HCT116 (cell line): ENCODE measurements at regions not wholly inside any gene's neighbourhood (a gene's known extent, or its start where the extent isn't known, plus 50 kb on each side); places are given as distances from the start of the nearest gene placed in this dataset.

Experiments used
- ATAC-seq: fragments of 200-7000 bp; cut with Tn5 transposase; 2 replicates; pipeline ENCODE4 v1.9.1; 2020; ENCODE audit warnings: mild to moderate bottlenecking, moderate library complexity
- BruUV-seq: library from RNA; stranded (reverse); fragments of 400-500 nt; replicated peaks from 2 replicates; lab custom pipeline; 2021; lab: Mats Ljungman, UMichigan
- CTCF ChIA-PET: fragments of 300-600 bp; sonication (Branson Sonifier 250); formaldehyde crosslinking; loops from one replicate; lab custom pipeline; 2021; ENCODE audit warnings: antibody characterized with exemption; lab: Charles Lee
- POLR2A ChIA-PET: fragments of 300-600, 350-600 bp; sonication (Branson Sonifier 250); formaldehyde crosslinking; loops from one replicate; lab custom pipeline; 2021; ENCODE audit warnings: antibody characterized with exemption; lab: Charles Lee
- RAD21 ChIA-PET, 2 experiments: fragments of 300-600 bp; sonication (Branson Sonifier 250); formaldehyde crosslinking; loops; one replicate each; lab custom pipeline; 2023; ENCODE audit warnings: low total read pairs in 2 of 2; ENCODE audit not compliant: uncharacterized antibody in 2 of 2, unreplicated experiment in 2 of 2, low non-redundant PET in 1 of 2; lab: Charles Lee
- DNase-seq: peaks from one replicate; pipeline ENCODE4 v3.0.0-alpha.2; 2010; ENCODE audit warnings: low read depth, low spot score
- H2AFZ ChIP-seq: fragments of 200-600 bp; shearing (Covaris generic), sonication (generic); 2 replicates; pipeline ENCODE4 v1.6.1; 2017; ENCODE audit warnings: low read depth, mixed run types, mixed read lengths, antibody characterized with exemption, low read length; ENCODE audit not compliant: poor library complexity, severe bottlenecking
- H3K27ac ChIP-seq: 2 replicates; pipeline ENCODE4 v1.5.1; 2012; ENCODE audit warnings: low read depth, low read length
- H3K27me3 ChIP-seq: fragments of 200-600 bp; sonication (generic); 2 replicates; pipeline ENCODE4 v1.6.1; 2016; ENCODE audit warnings: mixed run types, low read length, mixed read lengths; ENCODE audit not compliant: insufficient read depth
- H3K36me3 ChIP-seq, 2 experiments: fragments of 200-500 bp in 1 of 2; fragments of 200-600 bp in 1 of 2; sonication (Bioruptor generic) in 1 of 2; sonication (generic) in 1 of 2; 2 replicates each; pipeline versions ENCODE4 v1.5.1 to v1.6.1; 2014 to 2016; ENCODE audit warnings: low read length in 2 of 2, inconsistent platforms in 1 of 2, mixed read lengths in 1 of 2, mixed run types in 1 of 2; ENCODE audit not compliant: insufficient read depth in 2 of 2, control insufficient read depth in 1 of 2
- H3K4me1 ChIP-seq, 2 experiments: fragments of 200-600 bp in 1 of 2; sonication (generic) in 1 of 2; 2 replicates each; pipeline versions ENCODE4 v1.5.1 to v1.6.1; 2012 to 2017; ENCODE audit warnings: low read length in 2 of 2, inconsistent platforms in 1 of 2, mild to moderate bottlenecking in 1 of 2, mixed read lengths in 1 of 2, mixed run types in 1 of 2, moderate library complexity in 1 of 2; ENCODE audit not compliant: insufficient read depth in 2 of 2, control insufficient read depth in 1 of 2
- H3K4me2 ChIP-seq: fragments of 200-600 bp; sonication (generic); 2 replicates; pipeline ENCODE4 v1.6.1; 2017; ENCODE audit warnings: mixed run types, low read length, mixed read lengths
- H3K4me3 ChIP-seq, 2 experiments: fragments of 200-600 bp in 1 of 2; sonication (generic) in 1 of 2; replicated peaks in 1 of 2; 2 replicates each; pipeline ENCODE4 v1.5.1; 2011 to 2016; ENCODE audit warnings: low read length in 2 of 2, control low read depth in 1 of 2, low read depth in 1 of 2, mild to moderate bottlenecking in 1 of 2, mixed read lengths in 1 of 2, mixed run types in 1 of 2
- H3K79me2 ChIP-seq: fragments of 200-600 bp; sonication (generic); 2 replicates; pipeline ENCODE4 v1.6.1; 2017; ENCODE audit warnings: mild to moderate bottlenecking, mixed run types, low read length, moderate library complexity, mixed read lengths; ENCODE audit not compliant: insufficient read depth
- H3K9ac ChIP-seq: fragments of 200-600 bp; sonication (generic); 2 replicates; pipeline ENCODE4 v1.6.1; 2016; ENCODE audit warnings: low read length, mixed read lengths
- H3K9me2 ChIP-seq: fragments of 200-600 bp; sonication (generic), shearing (Covaris generic); 2 replicates; pipeline ENCODE4 v1.6.1; 2017; ENCODE audit warnings: mixed run types, mild to moderate bottlenecking, moderate library complexity; ENCODE audit not compliant: insufficient read depth
- H3K9me3 ChIP-seq, 2 experiments: fragments of 200-500 bp in 1 of 2; fragments of 200-600 bp in 1 of 2; sonication (Bioruptor generic) in 1 of 2; sonication (generic) in 1 of 2; 2 replicates each; pipeline ENCODE4 v1.6.1; 2014 to 2017; ENCODE audit warnings: low read length in 2 of 2, mixed read lengths in 2 of 2, inconsistent platforms in 1 of 2, low read depth in 1 of 2, mild to moderate bottlenecking in 1 of 2, mixed run types in 1 of 2, moderate library complexity in 1 of 2; ENCODE audit not compliant: control insufficient read depth in 1 of 2, insufficient read depth in 1 of 2
- H4K20me1 ChIP-seq: fragments of 200-600 bp; sonication (generic), shearing (Covaris generic); 2 replicates; pipeline ENCODE4 v1.6.1; 2017; ENCODE audit warnings: mixed run types, mild to moderate bottlenecking, moderate library complexity; ENCODE audit not compliant: insufficient read depth
- ATF3 ChIP-seq: IDR thresholded peaks from 2 replicates; pipeline ENCODE4 v1.6.1; 2012
- CBX3 ChIP-seq: IDR thresholded peaks from 2 replicates; pipeline ENCODE4 v1.6.1; 2012; ENCODE audit warnings: low read depth
- CEBPB ChIP-seq: IDR thresholded peaks from 2 replicates; pipeline ENCODE4 v1.6.1; 2012; ENCODE audit warnings: low read depth
- CTCF ChIP-seq, 3 experiments: fragments of 200-600 bp in 1 of 3; sonication (generic) in 1 of 3; IDR thresholded peaks in 2 of 3; conservative IDR thresholded peaks in 1 of 3; 2 replicates each; pipeline ENCODE4 v1.5.1; 2012 to 2017; ENCODE audit warnings: low read depth in 2 of 3, low read length in 2 of 3, antibody characterized with exemption in 1 of 3, borderline replicate concordance in 1 of 3, control low read depth in 1 of 3, mild to moderate bottlenecking in 1 of 3, mixed read lengths in 1 of 3, mixed run types in 1 of 3, moderate library complexity in 1 of 3; ENCODE audit not compliant: insufficient read depth in 1 of 3
- EGR1 ChIP-seq: IDR thresholded peaks from 2 replicates; pipeline ENCODE4 v1.6.1; 2012; ENCODE audit warnings: low read depth
- ELF1 ChIP-seq: IDR thresholded peaks from 2 replicates; pipeline ENCODE4 v1.6.1; 2012; ENCODE audit warnings: low read depth, borderline replicate concordance
- EZH2phosphoT487 ChIP-seq: fragments of 200-600 bp; IDR thresholded peaks from 2 replicates; pipeline ENCODE4 v1.6.1; 2018; ENCODE audit warnings: antibody characterized with exemption, borderline replicate concordance
- FOSL1 ChIP-seq: IDR thresholded peaks from 2 replicates; pipeline ENCODE4 v1.6.1; 2012; ENCODE audit warnings: low read depth
- JUND ChIP-seq: IDR thresholded peaks from 2 replicates; pipeline ENCODE4 v1.6.1; 2012
- POLR2A ChIP-seq: IDR thresholded peaks from 2 replicates; pipeline ENCODE4 v1.7.0; 2011; ENCODE audit warnings: borderline replicate concordance; ENCODE audit not compliant: insufficient read depth, insufficient read length; ENCODE audit errors: extremely low read depth
- POLR2AphosphoS5 ChIP-seq: IDR thresholded peaks from 2 replicates; pipeline ENCODE4 v1.6.1; 2011; ENCODE audit warnings: mild to moderate bottlenecking, low read depth, low read length, moderate library complexity
- RAD21 ChIP-seq: IDR thresholded peaks from 2 replicates; pipeline ENCODE4 v1.6.1; 2012; ENCODE audit warnings: low read depth, mild to moderate bottlenecking
- REST ChIP-seq: IDR thresholded peaks from 2 replicates; pipeline ENCODE4 v1.6.1; 2012; ENCODE audit warnings: low read depth
- SIN3A ChIP-seq: IDR thresholded peaks from 2 replicates; pipeline ENCODE4 v1.6.1; 2012; ENCODE audit warnings: low read depth
- SP1 ChIP-seq: IDR thresholded peaks from 2 replicates; pipeline ENCODE4 v1.6.1; 2012; ENCODE audit warnings: low read depth
- SRF ChIP-seq: IDR thresholded peaks from 2 replicates; pipeline ENCODE4 v1.6.1; 2012; ENCODE audit warnings: low read depth
- TCF7L2 ChIP-seq: IDR thresholded peaks from 2 replicates; pipeline ENCODE4 v1.7.0; 2011; ENCODE audit warnings: borderline replicate concordance, inconsistent platforms; ENCODE audit not compliant: insufficient read depth, insufficient read length; ENCODE audit errors: extremely low read depth
- ZBTB33 ChIP-seq: IDR thresholded peaks from 2 replicates; pipeline ENCODE4 v1.6.1; 2011; ENCODE audit warnings: mild to moderate bottlenecking, low read length, moderate library complexity; ENCODE audit not compliant: insufficient replicate concordance; ENCODE audit errors: extremely low read depth
- ZFX ChIP-seq: fragments of 450-650 bp; IDR thresholded peaks from 2 replicates; pipeline ENCODE4 v1.6.1; 2017
- intact Hi-C: fragments of 100-400 bp; cut with micrococcal nuclease; formaldehyde crosslinking; loops from 2 replicates; pipeline ENCODE4 v1.10.0; 2022
- TF ChIP-seq, protein P1 (sequence below): IDR thresholded peaks from 2 replicates; pipeline ENCODE4 v1.6.1; 2012

- DNase-seq: no peak
- BruUV-seq: no TSS peak
These were observed 414.4 kb upstream of the CDH7 start for GRCh38 chr18:65336411-65336810.

More at GRCh38 chr18:65336411-65336810, 414.4 kb upstream of the CDH7 start:
- H3K9me3 ChIP-seq: peaks cover 24 to 31% of the 10 kb centered on the region in 2 experiments; a peak in 3 of 4 replicates
- no peaks in the 10 kb centered on the region for H3K9me2 ChIP-seq
- no peak overlapping the region for H3K4me2 ChIP-seq
- ChIA-PET POLR2A (no interaction called here), RAD21 (no interaction called here), CTCF (no interaction called here)
- no peak overlapping the region for H3K9ac ChIP-seq
- H3K4me1 ChIP-seq: no peaks in the 10 kb centered on the region
- no peak overlapping the region for H3K4me3 ChIP-seq
- no peaks in the 10 kb centered on the region for H3K36me3 ChIP-seq
- intact Hi-C loops: no loop called here
- H4K20me1 ChIP-seq: no peaks in the 10 kb centered on the region
- TF ChIP-seq JUND: no peak
- no peak for TF ChIP-seq FOSL1
- TF ChIP-seq SIN3A: no peak
- TF ChIP-seq CBX3: no peak
- TF ChIP-seq RAD21: no peak
- no peak for TF ChIP-seq ZBTB33
- TF ChIP-seq EGR1: no peak
- no peak for TF ChIP-seq ELF1
- no peak for TF ChIP-seq EZH2phosphoT487
- no peak for TF ChIP-seq REST
- no peak for TF ChIP-seq CTCF (IDR thresholded peaks at IDR 0.05 in 2 of 3, conservative IDR thresholded peaks at IDR 0.05 in 1 of 3; ENCODE audit: borderline replicate concordance in 1 of 3, insufficient read depth in 1 of 3, low read depth in 2 of 3, low read length in 2 of 3)
- TF ChIP-seq POLR2A: no peak
- no peak for TF ChIP-seq POLR2AphosphoS5
- no peak for TF ChIP-seq ZFX
- TF ChIP-seq SRF: no peak
- TF ChIP-seq TCF7L2: no peak
- no peak for TF ChIP-seq ATF3
- no peak for TF ChIP-seq CEBPB
- TF ChIP-seq SP1: no peak
- TF ChIP-seq, protein P1, sequence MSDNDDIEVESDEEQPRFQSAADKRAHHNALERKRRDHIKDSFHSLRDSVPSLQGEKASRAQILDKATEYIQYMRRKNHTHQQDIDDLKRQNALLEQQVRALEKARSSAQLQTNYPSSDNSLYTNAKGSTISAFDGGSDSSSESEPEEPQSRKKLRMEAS: no peak
- no peak overlapping the region for H3K27ac ChIP-seq
- no peaks in the 10 kb centered on the region for H3K27me3 ChIP-seq
- no peak for ATAC-seq
- H3K79me2 ChIP-seq: no peaks in the 10 kb centered on the region
- H2AFZ ChIP-seq: no peak overlapping the region
